ENCODE measurements at regions not wholly inside any gene's neighbourhood (a gene's known extent, or its start where the extent isn't known, plus 50 kb on each side); places are given as distances from the start of the nearest gene placed in this dataset.

- H3K27me3 ChIP-seq (ENCODE audit: control insufficient read depth, insufficient read depth, low read length), result no peaks in the 10 kb centered on the region
- TF ChIP-seq, protein P1, sequence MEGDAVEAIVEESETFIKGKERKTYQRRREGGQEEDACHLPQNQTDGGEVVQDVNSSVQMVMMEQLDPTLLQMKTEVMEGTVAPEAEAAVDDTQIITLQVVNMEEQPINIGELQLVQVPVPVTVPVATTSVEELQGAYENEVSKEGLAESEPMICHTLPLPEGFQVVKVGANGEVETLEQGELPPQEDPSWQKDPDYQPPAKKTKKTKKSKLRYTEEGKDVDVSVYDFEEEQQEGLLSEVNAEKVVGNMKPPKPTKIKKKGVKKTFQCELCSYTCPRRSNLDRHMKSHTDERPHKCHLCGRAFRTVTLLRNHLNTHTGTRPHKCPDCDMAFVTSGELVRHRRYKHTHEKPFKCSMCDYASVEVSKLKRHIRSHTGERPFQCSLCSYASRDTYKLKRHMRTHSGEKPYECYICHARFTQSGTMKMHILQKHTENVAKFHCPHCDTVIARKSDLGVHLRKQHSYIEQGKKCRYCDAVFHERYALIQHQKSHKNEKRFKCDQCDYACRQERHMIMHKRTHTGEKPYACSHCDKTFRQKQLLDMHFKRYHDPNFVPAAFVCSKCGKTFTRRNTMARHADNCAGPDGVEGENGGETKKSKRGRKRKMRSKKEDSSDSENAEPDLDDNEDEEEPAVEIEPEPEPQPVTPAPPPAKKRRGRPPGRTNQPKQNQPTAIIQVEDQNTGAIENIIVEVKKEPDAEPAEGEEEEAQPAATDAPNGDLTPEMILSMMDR (IDR thresholded peaks at IDR 0.05; ENCODE audit: insufficient read depth, low read length, poor library complexity, severe bottlenecking), result no peak
- H3K4me3 ChIP-seq (ENCODE audit: low read depth, low read length), result no peak overlapping the region
- DNase-seq (ENCODE audit: low read depth), result no peak
- no peaks in the 10 kb centered on the region for H3K36me3 ChIP-seq (ENCODE audit: control insufficient read depth, insufficient read depth, low read length)
Observed at GRCh38 chr12:88638966-88639760, 58.9 kb upstream of the KITLG start.

- Histone ChIP-seq H3K27me3 (ENCODE audit: control insufficient read depth, insufficient read depth, low read length) (no peaks in the 10 kb centered on the region), H3K4me3 (ENCODE audit: low read depth, low read length) (no peak overlapping the region), H3K36me3 (ENCODE audit: control insufficient read depth, insufficient read depth, low read length) (no peaks in the 10 kb centered on the region)
- DNase-seq (ENCODE audit: low read depth), result no peak
- TF ChIP-seq, protein P1 (IDR thresholded peaks at IDR 0.05; ENCODE audit: insufficient read depth, low read length, poor library complexity, severe bottlenecking), result no peak
Observed at GRCh38 chr12:88638388-88638787, 58.1 kb upstream of the KITLG start.

DNA sequence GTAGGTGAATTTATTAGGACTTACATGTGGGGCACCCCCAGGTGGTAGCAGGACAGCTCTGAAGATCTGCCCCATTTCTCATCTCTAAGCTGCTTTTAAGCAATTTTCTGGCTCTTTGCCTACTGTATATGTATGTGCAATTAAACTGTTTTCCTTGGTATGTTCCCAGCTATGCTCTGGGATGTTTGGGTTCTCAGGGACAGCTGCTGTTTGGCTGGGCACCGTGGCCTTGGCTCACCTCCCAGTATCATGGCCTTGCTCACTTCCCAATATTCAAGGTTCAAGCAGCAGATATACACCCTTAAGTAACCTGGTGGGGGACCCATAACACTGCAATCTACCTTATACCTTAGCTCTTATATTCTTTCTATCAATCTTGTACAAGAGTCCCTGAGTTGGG is 53.7 kb upstream of the KITLG start:
- Histone ChIP-seq H3K4me3 (ENCODE audit: low read depth, low read length) (no peak overlapping the region), H3K27me3 (ENCODE audit: control insufficient read depth, insufficient read depth, low read length) (no peaks in the 10 kb centered on the region), H3K36me3 (ENCODE audit: control insufficient read depth, insufficient read depth, low read length) (no peaks in the 10 kb centered on the region)
- TF ChIP-seq, protein P1 (IDR thresholded peaks at IDR 0.05; ENCODE audit: insufficient read depth, low read length, poor library complexity, severe bottlenecking), result no peak
- DNase-seq (ENCODE audit: low read depth), result no peak

DNA sequence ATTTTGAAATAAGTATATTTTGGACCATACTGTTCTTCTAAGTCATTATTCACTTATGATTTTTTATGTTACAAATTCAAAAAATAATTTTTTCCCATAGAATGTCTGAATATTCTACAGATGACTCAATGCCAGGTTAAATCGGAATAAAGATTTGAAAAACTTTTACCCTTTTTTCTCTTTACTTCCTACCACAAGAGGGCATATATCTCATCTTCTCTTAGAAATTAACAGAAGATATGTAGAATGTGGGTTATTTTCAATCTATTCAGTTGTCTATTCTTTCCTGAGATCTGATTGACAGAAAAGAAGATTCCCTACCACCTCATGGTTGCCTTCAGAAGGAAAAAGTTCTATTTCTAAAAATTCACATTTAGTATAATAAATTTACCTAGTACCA is 53.0 kb upstream of the KITLG start:
- no peak for DNase-seq (ENCODE audit: low read depth)
- Histone ChIP-seq H3K4me3 (ENCODE audit: low read depth, low read length) (no peak overlapping the region), H3K27me3 (ENCODE audit: control insufficient read depth, insufficient read depth, low read length) (no peaks in the 10 kb centered on the region), H3K36me3 (ENCODE audit: control insufficient read depth, insufficient read depth, low read length) (no peaks in the 10 kb centered on the region)
- TF ChIP-seq, protein P1 (IDR thresholded peaks at IDR 0.05; ENCODE audit: insufficient read depth, low read length, poor library complexity, severe bottlenecking), result peak; percentile 12

GRCh38 chr12:88630561-88630960 is 50.3 kb upstream of the KITLG start:
- TF ChIP-seq, protein P1 (IDR thresholded peaks at IDR 0.05; ENCODE audit: insufficient read depth, low read length, poor library complexity, severe bottlenecking), result no peak
- H3K27me3 ChIP-seq (ENCODE audit: control insufficient read depth, insufficient read depth, low read length), result no peaks in the 10 kb centered on the region
- no peak overlapping the region for H3K4me3 ChIP-seq (ENCODE audit: low read depth, low read length)
- H3K36me3 ChIP-seq (ENCODE audit: control insufficient read depth, insufficient read depth, low read length), result no peaks in the 10 kb centered on the region
- no peak for DNase-seq (ENCODE audit: low read depth)

Data from kidney epithelial cell (primary cell).